DMS114 treated with DMSO at 0.1 percent for 48 hours (cell line): ENCODE measurements at regions not wholly inside any gene's neighbourhood (a gene's known extent, or its start where the extent isn't known, plus 50 kb on each side); places are given as distances from the start of the nearest gene placed in this dataset.
"Not testable (repeated sequence)": the region's sequence is repeated elsewhere in the genome, so short reads cannot be mapped to it uniquely, and the experiment has no call there.

Experiments
- DNase-seq: peaks from one replicate; lab custom pipeline; 2025; ENCODE audit not compliant: unreplicated experiment; lab: John Stamatoyannopoulos, UW

DNA sequence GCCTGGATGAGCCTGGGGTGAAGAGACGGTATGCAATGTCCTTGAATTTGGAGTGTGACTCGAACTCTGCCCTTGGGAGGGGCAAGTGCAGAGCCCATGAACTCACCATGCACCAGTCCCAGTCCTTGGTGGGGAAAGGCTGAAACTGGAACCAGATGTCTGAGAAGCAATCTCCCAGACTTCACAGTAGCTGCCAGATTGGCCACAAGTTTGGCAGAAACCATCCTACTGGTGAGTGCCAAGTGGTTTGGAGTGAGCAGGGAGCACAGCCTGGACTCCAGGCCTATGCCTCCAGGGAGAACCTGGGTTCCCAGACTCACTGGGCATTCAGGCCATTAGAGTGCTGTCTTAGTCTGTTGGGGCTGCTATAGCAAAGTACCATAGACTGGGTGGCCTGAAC is 99.6 kb upstream of the LYZL1 start:
- DNase-seq, result no peak

DNA sequence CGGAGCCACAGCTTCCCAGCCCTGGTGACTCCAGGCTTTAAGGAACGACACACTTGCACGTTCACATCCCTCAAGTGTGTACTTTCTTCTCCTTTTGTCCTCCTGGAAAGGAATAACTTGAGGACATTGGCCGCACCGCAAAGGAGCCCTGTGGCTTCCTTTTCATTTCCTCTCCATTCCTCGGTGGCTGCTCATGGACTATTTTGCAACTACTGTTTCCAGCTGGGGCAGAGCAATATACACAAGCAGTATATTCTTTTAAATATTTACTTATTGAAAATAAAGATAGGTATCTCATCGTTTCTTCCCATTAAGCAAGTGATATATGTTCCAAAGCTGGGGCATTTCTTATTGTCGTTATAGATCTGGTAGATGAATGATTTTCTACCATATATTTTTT is 97.2 kb upstream of the LYZL1 start:
- no peak for DNase-seq

DNA sequence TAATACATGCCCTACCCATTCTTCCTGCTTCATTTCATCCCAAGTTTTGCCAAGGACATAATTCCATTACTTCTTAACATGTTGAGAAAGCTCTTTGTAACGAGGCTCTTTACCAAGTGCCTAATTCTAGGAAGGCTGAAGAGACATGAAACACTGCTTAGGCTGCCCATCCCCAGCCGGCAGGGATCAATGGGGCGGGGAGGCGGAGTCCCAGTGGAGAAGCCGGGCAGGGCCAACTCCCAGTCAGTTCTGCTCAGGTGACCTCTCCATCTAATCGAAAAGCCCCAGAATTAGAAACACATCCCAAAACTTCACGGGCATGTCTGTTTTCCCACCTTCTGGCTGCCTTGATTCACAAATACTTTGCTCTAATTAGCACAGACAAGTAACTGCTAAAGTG is 89.5 kb upstream of the LYZL1 start:
- no peak for DNase-seq

DNA sequence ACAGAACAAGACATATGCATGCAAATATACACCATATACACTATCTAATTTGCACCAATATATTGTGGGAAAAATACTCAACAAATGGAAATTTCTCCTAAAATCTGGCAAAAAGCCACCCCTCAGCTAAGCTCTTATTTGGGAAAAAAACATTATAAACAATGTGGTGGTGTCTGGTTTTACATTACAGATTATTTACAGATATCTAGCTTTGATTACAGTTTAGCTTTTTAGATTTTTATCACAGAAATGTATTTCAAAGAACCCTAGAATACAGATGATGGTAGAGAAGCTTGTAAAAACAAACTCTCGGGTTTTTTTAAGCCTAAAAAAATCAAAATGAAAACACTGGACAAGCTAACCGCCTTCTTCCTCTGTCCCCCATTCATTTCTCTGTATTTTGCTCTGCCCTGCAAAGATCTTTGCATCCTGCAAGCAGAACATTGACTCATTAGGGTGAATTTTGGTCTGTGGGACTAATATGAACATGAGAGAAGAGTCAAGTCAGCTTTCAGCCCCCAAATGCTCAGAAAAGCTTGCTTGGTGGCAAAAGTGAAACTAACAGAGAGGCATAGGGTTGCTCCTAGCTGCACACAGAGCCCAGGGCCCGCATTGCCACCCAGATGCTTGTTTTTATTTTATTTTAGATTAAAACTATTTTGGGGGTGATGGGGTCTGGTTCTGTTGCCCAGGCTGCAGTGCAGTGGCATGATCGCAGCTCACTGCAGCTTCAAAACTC is 88.8 kb upstream of the LYZL1 start:
- no peak for DNase-seq

DNA sequence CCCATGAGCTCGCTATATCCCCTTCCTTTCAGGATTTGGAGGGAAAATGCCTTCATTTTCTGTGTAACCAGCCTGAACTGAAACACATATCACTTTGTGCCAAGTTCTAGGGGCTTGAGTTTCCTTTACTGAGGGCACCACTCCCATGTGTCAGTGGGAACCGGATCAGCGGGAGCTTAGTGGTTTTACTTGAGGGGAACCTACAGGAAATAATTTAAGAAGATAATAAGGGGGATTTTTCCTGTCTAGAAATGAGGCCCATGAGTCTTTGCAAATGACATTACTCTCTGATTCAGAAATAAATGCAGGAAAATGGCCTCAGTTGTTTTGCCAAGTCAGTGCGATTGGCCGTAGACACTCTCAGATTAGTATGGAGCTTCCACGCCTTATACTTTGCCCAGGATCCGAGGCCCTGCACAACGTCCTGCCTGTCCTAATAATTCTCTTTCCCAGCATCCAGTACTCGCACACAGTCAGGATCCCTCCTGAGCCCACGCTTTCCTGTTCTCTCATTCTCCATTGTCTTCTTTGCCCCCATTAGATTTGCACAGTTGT is 86.4 kb upstream of the LYZL1 start:
- DNase-seq, result no peak

DNA sequence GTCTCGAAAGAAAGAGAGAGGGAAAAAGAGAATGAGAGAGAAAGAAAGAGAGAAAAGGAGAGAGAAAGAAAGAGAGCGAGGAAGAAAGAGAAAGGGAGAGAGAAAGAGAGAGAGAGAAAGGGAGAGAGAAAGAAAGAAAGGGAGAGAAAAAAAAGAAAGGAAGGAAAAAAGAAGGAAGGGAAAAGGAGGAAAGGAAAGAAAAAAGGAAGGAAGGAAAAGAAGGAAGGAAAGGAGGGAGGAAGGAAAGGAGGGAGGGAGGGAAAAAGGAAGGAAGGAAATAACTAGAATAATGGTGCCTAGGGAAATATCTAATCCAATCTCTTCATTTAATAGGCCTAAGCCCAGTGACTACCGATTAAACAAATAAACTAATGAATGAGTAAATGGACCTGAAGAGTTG is 85.4 kb upstream of the LYZL1 start:
- no peak for DNase-seq

DNA sequence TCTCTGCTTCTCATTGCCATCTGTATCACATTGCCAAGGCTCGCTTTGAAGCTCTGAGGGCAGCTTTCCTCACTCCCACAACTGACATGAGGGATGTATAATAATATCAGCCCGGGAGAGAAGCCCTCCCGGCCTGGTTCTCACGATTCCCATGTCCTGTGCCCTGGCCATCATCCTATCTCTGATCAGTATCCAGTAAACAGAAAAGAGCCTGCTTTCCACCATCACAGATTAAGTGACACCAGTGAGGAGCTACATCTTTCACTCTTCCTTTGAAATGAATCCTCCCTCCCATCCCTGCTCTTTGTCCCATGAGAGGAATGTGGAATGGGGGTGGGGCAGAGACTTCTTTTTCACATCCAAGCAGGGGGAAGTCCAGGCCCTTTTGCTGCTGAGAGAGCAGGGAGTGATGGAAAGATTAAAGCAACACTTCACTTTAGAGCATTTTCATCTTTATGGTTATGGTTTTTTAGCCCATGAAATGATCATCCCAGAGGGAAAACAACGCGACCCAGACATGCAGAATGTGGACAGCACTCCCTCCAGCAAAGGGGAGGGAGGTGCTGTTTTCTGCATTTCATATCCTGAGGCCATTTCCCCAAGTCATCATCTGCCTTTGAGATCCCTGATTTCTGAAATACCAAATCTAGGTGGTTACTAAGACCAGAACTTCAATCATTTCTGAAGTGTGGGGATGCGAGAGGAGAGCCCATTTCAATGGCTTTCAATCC is 84.6 kb upstream of the LYZL1 start:
- DNase-seq, result no peak

DNA sequence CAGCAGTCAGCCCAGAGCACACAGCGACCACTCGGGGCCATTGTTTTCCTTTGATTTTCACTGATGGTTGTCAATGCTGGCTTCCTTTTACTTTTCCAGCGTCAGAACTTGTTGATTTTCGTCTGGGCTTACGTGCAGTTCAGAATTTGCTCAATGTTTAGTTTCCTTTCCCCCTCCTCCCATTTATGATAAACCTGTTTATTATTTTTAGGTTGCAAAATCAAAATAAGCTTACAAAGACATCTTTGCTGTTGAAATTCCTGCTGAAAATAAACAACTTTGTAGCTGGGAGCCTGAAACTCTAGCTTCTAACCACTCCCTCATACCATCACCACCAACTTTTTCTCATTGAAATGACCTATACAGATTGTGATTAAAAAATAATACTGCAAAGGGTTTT is 83.1 kb upstream of the LYZL1 start:
- no peak for DNase-seq

DNA sequence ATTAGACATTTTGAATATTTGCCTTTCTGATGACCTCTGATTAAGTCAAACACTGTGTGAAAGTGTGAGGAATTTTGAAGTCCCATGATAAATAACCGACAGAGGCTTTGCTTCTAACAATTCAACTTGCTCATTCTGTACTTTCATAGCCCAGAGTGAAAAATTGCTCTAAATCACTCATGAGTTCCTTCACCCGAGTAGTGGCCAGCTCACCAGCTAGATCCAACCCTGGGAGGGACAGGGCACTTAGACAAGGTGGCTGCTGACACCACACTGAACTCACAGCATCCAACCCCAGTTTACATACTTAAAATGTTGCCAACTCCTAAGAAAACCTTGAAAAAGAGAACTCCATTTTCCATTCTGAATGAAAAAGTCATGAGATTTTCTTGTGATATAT is 80.0 kb upstream of the LYZL1 start:
- DNase-seq, result no peak

DNA sequence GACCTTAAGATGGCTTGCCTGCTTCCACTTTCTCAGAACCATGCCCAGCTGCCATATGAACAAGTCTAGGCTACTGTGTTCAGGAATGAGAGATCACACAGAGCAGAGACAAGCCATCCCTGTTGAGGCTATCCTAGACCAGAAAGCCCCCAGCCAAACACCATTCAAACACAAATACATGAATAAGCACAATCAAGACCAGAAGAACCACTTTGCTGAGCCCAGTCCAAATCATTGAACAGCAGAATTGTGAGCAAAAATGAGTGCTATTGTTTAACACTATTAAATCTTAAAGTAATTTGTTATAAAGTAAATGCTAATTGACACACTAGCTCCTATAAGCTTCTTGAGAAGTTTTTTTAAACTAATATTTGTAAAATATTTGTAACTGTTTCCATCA is 79.0 kb upstream of the LYZL1 start:
- no peak for DNase-seq

DNA sequence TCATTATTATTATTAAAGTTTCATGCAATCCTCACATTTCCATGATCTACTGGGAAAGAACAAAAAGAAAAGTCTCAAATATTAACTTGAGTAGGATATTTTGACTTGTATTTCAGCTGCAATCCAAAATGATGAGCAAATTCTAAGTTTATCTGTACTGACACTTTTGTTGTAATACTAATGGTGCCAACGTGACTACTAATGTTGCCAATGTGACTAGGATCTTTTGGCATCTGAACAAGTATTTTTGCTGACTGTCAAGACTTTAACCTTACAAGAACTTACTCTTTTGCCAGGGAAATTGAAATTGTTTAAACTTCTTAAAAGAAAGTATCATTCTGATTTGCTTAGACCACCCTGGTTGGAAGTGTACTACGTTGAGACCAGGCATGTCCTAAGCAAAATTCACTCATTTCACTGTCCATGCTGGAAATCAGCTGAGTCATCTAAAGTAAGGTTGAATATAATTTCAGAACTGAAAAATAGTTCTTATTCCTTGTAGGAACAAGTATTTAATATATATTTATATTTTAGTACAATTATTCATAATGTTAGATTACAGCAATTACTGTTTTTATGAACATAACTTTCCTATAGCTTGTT is 78.5 kb upstream of the LYZL1 start:
- DNase-seq, result no peak

DNA sequence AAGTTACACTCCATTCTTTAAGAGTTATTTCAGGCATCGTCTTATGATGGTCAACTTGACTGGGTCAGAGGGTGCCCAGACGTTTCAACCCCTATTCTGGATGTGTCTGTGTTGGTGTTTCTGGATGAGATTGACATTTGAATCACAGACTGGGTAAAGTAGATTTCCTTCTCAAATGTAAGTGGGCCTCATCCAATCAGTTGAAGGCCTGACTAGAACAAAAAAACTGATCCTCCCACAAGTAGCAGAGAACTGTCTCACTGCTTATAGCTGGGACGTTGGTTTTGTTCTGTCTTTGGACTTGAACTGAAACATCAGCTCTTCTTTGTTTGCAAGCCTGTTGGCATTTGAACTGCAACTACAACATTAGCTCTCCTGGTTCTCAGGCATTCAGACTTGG is 76.3 kb upstream of the LYZL1 start:
- DNase-seq, result no peak

DNA sequence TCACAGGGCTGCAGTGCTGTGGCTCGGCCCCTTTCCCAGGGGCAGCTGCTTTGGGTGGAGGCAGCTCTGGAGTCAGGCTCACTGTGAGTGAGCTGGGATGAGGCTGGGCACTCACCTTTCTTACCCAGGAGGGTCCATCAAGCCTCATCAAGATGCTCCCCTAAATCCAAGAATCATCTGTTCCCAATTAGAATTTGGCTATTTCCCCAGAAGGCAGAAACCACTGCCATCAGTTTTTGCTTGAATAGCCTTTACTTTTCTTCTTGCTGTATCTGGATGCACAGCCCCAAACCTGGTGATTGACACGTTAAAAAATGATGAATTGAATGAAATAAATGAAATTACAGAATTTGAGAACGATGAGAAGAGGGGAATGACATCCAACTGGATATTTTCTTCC is 74.3 kb upstream of the LYZL1 start:
- DNase-seq, result no peak

DNA sequence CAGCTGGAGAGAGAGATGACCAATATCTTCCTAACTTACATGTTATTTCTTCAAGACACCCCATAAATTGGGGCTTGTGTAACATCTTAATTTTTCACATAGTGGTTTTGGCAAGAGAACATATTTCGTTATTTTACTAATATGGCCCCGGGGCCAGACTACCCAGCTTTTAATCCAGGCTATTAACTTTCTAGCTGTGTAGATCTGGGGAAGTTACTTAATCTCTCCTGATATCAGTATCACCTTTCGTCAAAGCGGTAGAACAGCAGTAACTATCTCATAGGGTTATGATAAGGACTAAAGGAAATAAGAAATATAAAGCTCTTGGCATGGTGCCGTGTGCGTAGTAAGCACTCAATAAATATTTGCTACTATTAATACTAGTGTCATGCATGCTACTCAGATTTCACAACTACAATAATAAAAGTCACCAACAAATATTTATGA is 71.6 kb upstream of the LYZL1 start:
- DNase-seq, result no peak

DNA sequence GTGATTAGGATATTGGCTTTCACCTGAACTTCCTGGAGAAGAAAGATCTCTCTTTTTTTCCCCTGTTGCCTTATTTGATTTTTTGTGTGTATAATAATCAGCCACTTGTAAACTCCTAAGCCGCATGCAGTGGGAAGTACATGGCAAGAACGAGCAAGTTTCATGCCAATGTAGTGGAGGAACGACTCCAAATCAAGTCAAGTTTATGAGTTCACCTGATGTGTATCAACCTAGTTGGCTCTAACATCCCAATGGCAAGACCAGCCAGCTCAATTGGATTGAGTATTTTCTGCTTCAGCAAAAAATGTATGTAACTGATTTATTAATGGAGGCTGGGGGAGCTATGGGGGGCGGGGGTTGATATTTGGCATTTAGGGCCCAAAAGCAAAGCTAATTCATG is 65.5 kb upstream of the LYZL1 start:
- no peak for DNase-seq

DNA sequence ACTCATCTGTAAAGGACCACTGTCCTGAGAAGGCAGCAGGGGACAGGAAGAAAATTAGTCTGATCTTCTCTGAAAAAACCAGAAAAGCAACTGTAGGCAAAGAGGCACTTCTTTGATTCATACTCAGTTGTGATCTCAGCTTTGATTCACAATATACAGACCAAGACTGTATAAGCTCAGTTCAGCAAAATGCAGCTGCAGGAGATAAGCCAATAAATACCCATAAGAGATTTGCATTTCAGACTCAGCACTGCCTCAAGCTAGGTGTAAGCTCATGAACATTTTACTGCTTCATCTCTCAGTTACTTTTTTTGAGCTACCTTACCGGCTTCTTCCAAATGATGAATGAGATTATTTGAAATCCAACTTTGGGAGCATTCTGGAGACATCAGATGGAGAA is 64.2 kb upstream of the LYZL1 start:
- no peak for DNase-seq

DNA sequence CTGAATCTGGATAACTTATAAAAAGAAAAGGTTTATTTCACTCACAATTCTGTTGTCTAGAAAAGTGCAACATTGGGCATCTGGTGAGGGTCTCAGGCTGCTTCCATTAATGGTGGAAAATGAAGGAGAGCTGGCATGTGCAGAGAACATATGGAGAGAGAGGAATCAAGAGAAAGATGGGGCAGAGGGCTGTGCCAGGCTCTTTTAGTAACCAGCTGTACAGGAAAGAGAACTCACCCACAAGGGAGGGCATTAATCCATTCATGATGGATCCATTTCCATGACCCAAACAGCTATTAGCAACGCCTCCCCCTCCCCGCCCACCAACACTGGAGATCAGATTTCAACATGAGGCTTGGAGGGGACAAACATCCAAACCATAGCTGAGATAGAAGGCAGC is 61.7 kb upstream of the LYZL1 start:
- DNase-seq, result no peak

DNA sequence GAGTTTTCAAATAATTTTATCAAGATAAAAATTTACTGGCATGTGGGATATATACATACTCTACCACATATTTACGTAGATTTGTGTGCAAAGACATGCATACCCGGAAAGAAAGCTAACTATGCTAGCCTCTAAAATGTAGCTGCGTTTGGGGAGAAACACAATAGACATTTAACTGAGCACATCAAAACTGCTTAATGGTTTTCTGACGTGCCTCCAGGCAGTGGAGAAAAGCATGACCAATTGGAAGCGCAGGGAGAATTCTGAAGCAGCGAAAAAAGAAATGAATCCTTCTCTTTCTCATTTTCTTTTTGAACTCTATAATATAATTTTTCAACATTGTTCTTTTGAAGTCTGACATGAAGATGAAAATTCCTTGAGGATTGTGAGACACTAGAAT is 60.3 kb upstream of the LYZL1 start:
- no peak for DNase-seq

DNA sequence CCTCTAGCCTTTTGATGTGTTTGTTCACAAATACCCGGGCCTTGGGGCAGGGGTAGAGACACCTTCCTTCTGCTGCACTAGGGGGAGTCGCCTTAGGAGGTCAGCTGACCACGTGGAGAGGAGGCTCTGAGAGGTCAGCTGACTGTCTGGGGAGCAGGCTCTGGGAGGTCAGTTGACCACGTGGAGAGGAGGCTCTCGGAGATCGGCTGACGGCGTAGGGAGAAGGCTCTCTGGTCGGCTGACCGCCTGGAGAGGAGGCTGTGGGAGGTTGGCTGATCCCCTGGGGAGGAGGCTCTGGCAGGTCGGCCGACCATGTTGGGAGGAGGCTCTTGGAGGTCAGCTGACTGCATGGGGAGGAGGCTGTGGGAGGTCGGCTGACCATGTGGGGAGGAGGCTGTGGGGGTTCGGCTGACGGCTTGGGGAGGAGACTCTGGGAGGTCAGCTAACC is 59.6 kb upstream of the LYZL1 start:
- no peak for DNase-seq

DNA sequence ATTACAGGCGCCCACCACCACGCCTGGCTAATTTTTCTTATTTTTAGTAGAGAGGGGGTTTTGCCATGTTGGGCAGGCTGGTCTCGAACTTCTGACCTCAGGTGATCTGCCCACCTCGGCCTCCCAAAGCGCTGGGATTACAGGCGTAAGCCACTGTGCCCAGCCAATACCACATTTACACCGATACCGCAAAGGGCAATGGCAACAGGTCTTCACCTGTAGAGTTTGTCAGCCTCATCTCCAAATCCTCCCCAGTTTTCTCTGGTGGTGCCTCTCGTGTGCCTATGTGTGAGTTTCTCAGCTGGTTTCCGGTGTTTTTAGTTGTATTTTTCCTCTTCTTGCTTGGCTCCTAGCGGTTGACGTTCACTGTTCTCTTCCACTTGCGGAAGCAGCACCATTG is 52.0 kb upstream of the LYZL1 start:
- not testable (repeated sequence) for DNase-seq

DNA sequence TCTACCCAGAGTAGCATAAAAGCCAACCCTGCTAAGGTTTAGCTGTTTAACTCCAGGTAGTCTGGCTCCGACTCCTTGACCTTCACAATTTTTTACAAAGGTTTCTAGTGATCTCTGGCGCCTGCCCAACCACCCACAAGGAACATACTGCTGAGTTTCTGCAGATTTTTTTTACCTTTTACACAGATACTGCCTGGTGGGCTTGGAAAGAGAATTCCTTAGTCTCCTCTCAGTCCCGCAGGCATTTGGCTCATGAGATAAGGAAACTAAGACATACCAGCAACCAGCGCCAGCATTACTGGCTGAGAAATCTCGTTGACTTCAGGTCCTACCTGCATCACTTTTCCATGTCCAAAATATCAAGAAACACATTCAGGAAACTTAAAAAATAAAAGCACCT is 51.1 kb upstream of the LYZL1 start:
- no peak for DNase-seq

DNA sequence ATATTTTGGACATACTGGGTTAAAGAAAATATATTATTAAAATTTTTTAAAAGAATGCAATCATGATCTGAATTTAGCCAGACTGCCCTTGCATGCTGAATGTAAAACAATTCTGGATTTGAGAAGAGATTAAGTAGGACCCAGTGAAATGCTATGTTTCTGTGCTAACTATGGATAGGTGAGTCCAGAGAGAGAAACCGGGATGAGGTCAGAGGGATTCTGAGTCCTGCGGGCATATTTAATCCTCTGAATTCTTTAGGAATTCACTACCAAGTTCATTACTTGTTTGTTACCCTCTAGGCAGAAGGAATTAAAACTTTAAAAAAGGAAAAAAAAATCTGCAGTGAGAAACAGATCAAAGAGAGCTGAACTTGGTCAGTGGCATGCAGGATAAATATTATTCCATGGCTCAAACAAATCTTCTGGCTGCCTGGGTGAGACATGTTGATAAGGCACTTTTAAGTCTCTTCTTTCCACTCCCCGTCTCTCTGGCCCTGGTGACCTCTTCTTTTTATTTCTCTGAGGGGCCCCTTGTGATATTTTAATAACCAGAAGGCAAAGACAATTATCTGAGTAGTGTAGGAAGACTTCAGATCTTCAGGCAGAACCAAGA is 50.2 kb upstream of the LYZL1 start:
- DNase-seq, result no peak
